H9 (cell line): ENCODE measurements at regions not wholly inside any gene's neighbourhood (a gene's known extent, or its start where the extent isn't known, plus 50 kb on each side); places are given as distances from the start of the nearest gene placed in this dataset.

ENCODE experiments used
- DNase-seq: peaks from one replicate; pipeline ENCODE4 v3.0.0-alpha.2; 2017
- H2AFZ ChIP-seq: one replicate; pipeline ENCODE4 v1.6.1; 2013; ENCODE audit warnings: mild to moderate bottlenecking, low read length, control low read depth, moderate library complexity
- H2AK5ac ChIP-seq: 2 replicates; pipeline ENCODE4 v1.6.1; 2013; ENCODE audit warnings: low read length, control low read depth, mixed read lengths; ENCODE audit not compliant: insufficient read length
- H2BK120ac ChIP-seq: one replicate; pipeline ENCODE4 v1.6.1; 2013; ENCODE audit warnings: low read depth, mild to moderate bottlenecking, low read length, control low read depth, inconsistent platforms; ENCODE audit not compliant: poor library complexity, severe bottlenecking
- H2BK12ac ChIP-seq: 2 replicates; pipeline ENCODE4 v1.6.1; 2013; ENCODE audit warnings: low read length, control low read depth, mixed read lengths, low read depth; ENCODE audit not compliant: insufficient read length
- H2BK15ac ChIP-seq: 2 replicates; pipeline ENCODE4 v1.6.1; 2013; ENCODE audit warnings: low read depth, low read length, control low read depth
- H2BK20ac ChIP-seq: one replicate; pipeline ENCODE4 v1.6.1; 2013; ENCODE audit warnings: low read depth, mild to moderate bottlenecking, low read length, control low read depth, inconsistent platforms; ENCODE audit not compliant: poor library complexity, severe bottlenecking
- H2BK5ac ChIP-seq: 2 replicates; pipeline ENCODE4 v1.6.1; 2013; ENCODE audit warnings: low read length, control low read depth, mixed read lengths; ENCODE audit not compliant: insufficient read length
- H3K14ac ChIP-seq: 2 replicates; pipeline ENCODE4 v1.6.1; 2013; ENCODE audit warnings: low read length, control low read depth; ENCODE audit not compliant: insufficient read depth
- H3K18ac ChIP-seq: 2 replicates; pipeline ENCODE4 v1.6.1; 2013; ENCODE audit warnings: low read depth, mild to moderate bottlenecking, mixed read lengths, low read length, control low read depth; ENCODE audit not compliant: insufficient read length
- H3K23ac ChIP-seq: 2 replicates; pipeline ENCODE4 v1.6.1; 2013; ENCODE audit warnings: low read length, control low read depth, mixed read lengths, low read depth; ENCODE audit not compliant: insufficient read length
- H3K23me2 ChIP-seq: 2 replicates; pipeline ENCODE4 v1.6.1; 2013; ENCODE audit warnings: low read depth, mild to moderate bottlenecking, mixed read lengths, low read length, control low read depth; ENCODE audit not compliant: insufficient read length, poor library complexity, severe bottlenecking
- H3K27ac ChIP-seq: 2 replicates; pipeline ENCODE4 v1.5.1; 2013; ENCODE audit warnings: low read length, control low read depth, mixed read lengths, low read depth; ENCODE audit not compliant: insufficient read length
- H3K27me3 ChIP-seq: 2 replicates; pipeline ENCODE4 v1.6.1; 2013; ENCODE audit warnings: low read length, control low read depth, inconsistent platforms; ENCODE audit not compliant: insufficient read depth
- H3K4ac ChIP-seq: 2 replicates; pipeline ENCODE4 v1.6.1; 2013; ENCODE audit warnings: low read depth, mild to moderate bottlenecking, control low read depth, inconsistent platforms, low read length, moderate library complexity
- H3K4me1 ChIP-seq: 2 replicates; pipeline ENCODE4 v1.6.1; 2013; ENCODE audit warnings: low read length, control low read depth, inconsistent platforms; ENCODE audit not compliant: insufficient read depth
- H3K4me2 ChIP-seq: 2 replicates; pipeline ENCODE4 v1.6.1; 2013; ENCODE audit warnings: low read length, control low read depth, mixed read lengths; ENCODE audit not compliant: insufficient read length, insufficient read depth
- H3K56ac ChIP-seq: 2 replicates; pipeline ENCODE4 v1.6.1; 2013; ENCODE audit warnings: low read depth, mild to moderate bottlenecking, mixed read lengths, low read length, control low read depth; ENCODE audit not compliant: insufficient read length
- H3K79me1 ChIP-seq: 2 replicates; pipeline ENCODE4 v1.6.1; 2013; ENCODE audit warnings: low read depth, mild to moderate bottlenecking, moderate library complexity, low read length, control low read depth, inconsistent platforms; ENCODE audit not compliant: insufficient read depth, poor library complexity, severe bottlenecking
- H3K79me2 ChIP-seq: 2 replicates; pipeline ENCODE4 v1.6.1; 2013; ENCODE audit warnings: low read length, control low read depth, inconsistent platforms; ENCODE audit not compliant: insufficient read depth
- H3K9ac ChIP-seq: 2 replicates; pipeline ENCODE4 v1.6.1; 2013; ENCODE audit warnings: low read length, control low read depth, mixed read lengths; ENCODE audit not compliant: insufficient read length; ENCODE audit errors: extremely low read depth
- H3K9me3 ChIP-seq: one replicate; pipeline ENCODE4 v1.6.1; 2013; ENCODE audit warnings: low read depth, low read length, inconsistent platforms; ENCODE audit not compliant: control insufficient read depth
- H3T11ph ChIP-seq: one replicate; pipeline ENCODE4 v1.6.1; 2013; ENCODE audit warnings: mild to moderate bottlenecking, low read length, control low read depth, inconsistent platforms
- H4K20me1 ChIP-seq: one replicate; pipeline ENCODE4 v1.6.1; 2013; ENCODE audit not compliant: control insufficient read depth, insufficient read length, insufficient read depth
- H4K5ac ChIP-seq: 2 replicates; pipeline ENCODE4 v1.6.1; 2013; ENCODE audit warnings: low read depth, mild to moderate bottlenecking, mixed read lengths, low read length, control low read depth; ENCODE audit not compliant: insufficient read length
- H4K8ac ChIP-seq: replicated peaks from 2 replicates; pipeline ENCODE4 v1.6.1; 2013; ENCODE audit warnings: low read length, control low read depth, mixed read lengths, low read depth; ENCODE audit not compliant: insufficient read length
- H4K91ac ChIP-seq: 2 replicates; pipeline ENCODE4 v1.6.1; 2013; ENCODE audit warnings: low read depth, mild to moderate bottlenecking, moderate library complexity, mixed read lengths, low read length, control low read depth; ENCODE audit not compliant: insufficient read length
- H3K27ac Mint-ChIP-seq, 3 experiments: 2 replicates in 2 of 3; 3 replicates in 1 of 3; pipeline ENCODE4 v1.8.0; 2020 to 2021; ENCODE audit warnings: mixed read lengths in 3 of 3, mild to moderate bottlenecking in 1 of 3, moderate library complexity in 1 of 3
- H3K27me3 Mint-ChIP-seq: 2 replicates; pipeline ENCODE4 v1.8.0; 2021; ENCODE audit warnings: low read depth, mild to moderate bottlenecking, moderate library complexity, mixed read lengths
- H3K36me3 Mint-ChIP-seq, 3 experiments: 2 replicates in 2 of 3; 3 replicates in 1 of 3; pipeline ENCODE4 v1.8.0; 2020 to 2021; ENCODE audit warnings: low read depth in 3 of 3, mixed read lengths in 3 of 3; ENCODE audit not compliant: insufficient read depth in 1 of 3
- H3K4me1 Mint-ChIP-seq, 2 experiments: 2 replicates each; pipeline ENCODE4 v1.8.0; 2020; ENCODE audit warnings: mixed read lengths in 2 of 2
- H3K4me3 Mint-ChIP-seq, 2 experiments: 2 replicates in 1 of 2; 3 replicates in 1 of 2; pipeline ENCODE4 v1.8.0; 2020 to 2021; ENCODE audit warnings: mild to moderate bottlenecking in 2 of 2, mixed read lengths in 2 of 2, moderate library complexity in 1 of 2
- H3K9me3 Mint-ChIP-seq, 2 experiments: 2 replicates in 1 of 2; 3 replicates in 1 of 2; pipeline ENCODE4 v1.8.0; 2020; ENCODE audit warnings: mild to moderate bottlenecking in 2 of 2, mixed read lengths in 2 of 2, moderate library complexity in 1 of 2
- WGBS: extraction: QIAGEN DNeasy Blood & Tissue Kit; methylation state at CpG from one replicate; pipeline ENCODE4 v1.1.7; 2013; ENCODE audit warnings: missing lambda C conversion rate, low lambda C conversion rate, mixed read lengths; ENCODE audit not compliant: insufficient read length; ENCODE audit errors: extremely low coverage; 5-methylcytosine and 5-hydroxymethylcytosine counted together
- TF ChIP-seq, protein P1 (sequence below): fragments of 200-600 bp; sonication (generic); conservative IDR thresholded peaks from 3 replicates; pipeline ENCODE4 v1.8.0; 2021; ENCODE audit warnings: antibody characterized with exemption, mild to moderate bottlenecking

- H3K27ac ChIP-seq: no peak overlapping the region
These were observed 188.4 kb upstream of the THRB start for GRCh38 chr3:24683090-24683489.

More at GRCh38 chr3:24683090-24683489, 188.4 kb upstream of the THRB start:
- H2BK20ac ChIP-seq: no peak overlapping the region
- no CpG with 5 or more reads among the region's 5 CpGs for WGBS
- DNase-seq: no peak
- H3K56ac ChIP-seq: no peak overlapping the region
- H3K4me1 ChIP-seq: no peaks in the 10 kb centered on the region
- H3K18ac ChIP-seq: no peak overlapping the region
- H3K23ac ChIP-seq: no peak overlapping the region
- no peaks in the 10 kb centered on the region for H3K23me2 ChIP-seq
- Mint-ChIP-seq H3K27ac (no peak overlapping the region; a peak in 1 of 7 replicates), H3K36me3 (no peaks in the 10 kb centered on the region), H3K4me1 (peaks cover 20 to 25% of the 10 kb centered on the region in 2 experiments), H3K9me3 (no peaks in the 10 kb centered on the region; a peak in 1 of 5 replicates), H3K27me3 (no peaks in the 10 kb centered on the region), H3K4me3 (no peak overlapping the region)
- no peak overlapping the region for H3K4ac ChIP-seq
- no peaks in the 10 kb centered on the region for H3K79me2 ChIP-seq
- no peak overlapping the region for H2BK5ac ChIP-seq
- no peak overlapping the region for H4K8ac ChIP-seq
- H3K9ac ChIP-seq: no peak overlapping the region
- H2AK5ac ChIP-seq: no peak overlapping the region
- no peak overlapping the region for H3K4me2 ChIP-seq
- H4K91ac ChIP-seq: no peak overlapping the region
- no peaks in the 10 kb centered on the region for H3K27me3 ChIP-seq
- H4K5ac ChIP-seq: no peak overlapping the region
- H2AFZ ChIP-seq: no peak overlapping the region
- H2BK15ac ChIP-seq: no peak overlapping the region
- no peak overlapping the region for H2BK12ac ChIP-seq
- no peak overlapping the region for H2BK120ac ChIP-seq
- H4K20me1 ChIP-seq: no peaks in the 10 kb centered on the region
- H3T11ph ChIP-seq: no peak overlapping the region
- H3K9me3 ChIP-seq: no peaks in the 10 kb centered on the region
- TF ChIP-seq, protein P1, sequence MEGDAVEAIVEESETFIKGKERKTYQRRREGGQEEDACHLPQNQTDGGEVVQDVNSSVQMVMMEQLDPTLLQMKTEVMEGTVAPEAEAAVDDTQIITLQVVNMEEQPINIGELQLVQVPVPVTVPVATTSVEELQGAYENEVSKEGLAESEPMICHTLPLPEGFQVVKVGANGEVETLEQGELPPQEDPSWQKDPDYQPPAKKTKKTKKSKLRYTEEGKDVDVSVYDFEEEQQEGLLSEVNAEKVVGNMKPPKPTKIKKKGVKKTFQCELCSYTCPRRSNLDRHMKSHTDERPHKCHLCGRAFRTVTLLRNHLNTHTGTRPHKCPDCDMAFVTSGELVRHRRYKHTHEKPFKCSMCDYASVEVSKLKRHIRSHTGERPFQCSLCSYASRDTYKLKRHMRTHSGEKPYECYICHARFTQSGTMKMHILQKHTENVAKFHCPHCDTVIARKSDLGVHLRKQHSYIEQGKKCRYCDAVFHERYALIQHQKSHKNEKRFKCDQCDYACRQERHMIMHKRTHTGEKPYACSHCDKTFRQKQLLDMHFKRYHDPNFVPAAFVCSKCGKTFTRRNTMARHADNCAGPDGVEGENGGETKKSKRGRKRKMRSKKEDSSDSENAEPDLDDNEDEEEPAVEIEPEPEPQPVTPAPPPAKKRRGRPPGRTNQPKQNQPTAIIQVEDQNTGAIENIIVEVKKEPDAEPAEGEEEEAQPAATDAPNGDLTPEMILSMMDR: no peak
- H3K14ac ChIP-seq: no peak overlapping the region
- no peaks in the 10 kb centered on the region for H3K79me1 ChIP-seq
